Right ventricle myocardium superior (tissue), 1 donor: ENCODE measurements at regions not wholly inside any gene's neighbourhood (a gene's known extent, or its start where the extent isn't known, plus 50 kb on each side); places are given as distances from the start of the nearest gene placed in this dataset.

Experiments
- ATAC-seq: fragments of 200-7000 bp; cut with Tn5 transposase; one replicate; pipeline ENCODE4 v1.9.1; 2020; ENCODE audit warnings: mild to moderate bottlenecking; ENCODE audit not compliant: poor library complexity
- DNase-seq: peaks from one replicate; pipeline ENCODE4 v3.0.0-alpha.2; 2020
- intact Hi-C: fragments of 100-400 bp; cut with DNase I; formaldehyde crosslinking; loops from one replicate; pipeline ENCODE4 v1.11.2; 2022
- donor health status: DM: no; HTN: yes; CAD: no; lungs with severe emphysema.

DNA sequence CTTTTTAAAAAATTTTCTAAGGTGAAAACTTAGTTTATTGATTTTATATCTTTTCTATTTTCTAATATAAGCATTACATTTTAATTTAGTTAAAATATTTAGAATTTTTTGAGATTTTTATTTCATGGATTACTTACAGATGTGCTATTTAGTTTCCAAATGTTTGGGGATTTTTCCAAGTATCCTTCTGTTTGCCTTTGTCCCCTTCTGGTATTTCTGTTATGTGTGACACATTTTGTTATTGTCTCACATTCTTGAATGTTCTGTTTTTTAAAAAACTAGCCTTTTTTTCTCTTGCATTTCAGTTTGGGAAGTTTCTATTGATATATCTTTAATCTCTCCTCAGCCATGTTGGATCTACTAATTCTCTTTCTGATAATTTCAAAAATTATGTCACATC is 234.9 kb downstream of the FAM170A start:
- DNase-seq (no peak), ATAC-seq (no peak)
- intact Hi-C loops, result no loop called here

DNA sequence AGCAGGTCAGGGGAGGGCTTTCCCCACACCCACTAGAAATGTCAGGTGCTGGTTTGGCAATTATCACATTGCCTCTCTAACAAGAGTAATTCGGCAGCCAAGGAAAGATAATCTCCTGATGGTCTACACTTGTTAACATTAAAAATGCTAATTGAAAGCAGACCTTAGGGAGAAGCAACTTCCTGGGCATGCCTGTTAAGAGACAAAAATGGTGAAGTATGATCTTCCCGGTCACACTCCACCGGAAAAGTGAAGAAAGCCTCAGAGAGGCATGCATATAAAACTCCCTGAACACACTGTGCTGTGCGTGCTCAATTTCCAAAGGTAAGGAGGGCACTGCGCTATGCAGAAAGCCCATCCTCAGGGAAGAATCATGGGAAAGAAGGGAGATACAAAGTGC is 244.3 kb downstream of the FAM170A start:
- intact Hi-C loops, result no loop called here
- ATAC-seq, result no peak
- no peak for DNase-seq

DNA sequence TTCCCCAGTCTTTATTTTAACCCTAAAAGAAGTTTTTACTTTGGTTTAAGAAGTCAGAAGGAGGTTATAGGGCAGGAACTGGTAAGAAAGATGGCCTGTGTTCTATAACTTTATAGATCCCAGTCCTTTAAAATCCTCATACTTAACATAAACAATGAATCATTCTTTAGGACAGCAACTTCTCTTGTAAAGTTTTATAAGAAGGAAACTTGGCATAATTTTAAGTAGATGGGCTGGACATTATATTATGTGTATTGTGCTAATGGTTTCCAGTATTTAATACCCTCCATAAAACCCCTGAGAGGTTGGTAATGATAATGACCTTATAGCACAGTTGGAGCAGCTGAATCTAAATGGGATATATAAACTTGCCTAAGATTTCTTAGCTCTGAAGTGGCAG is 247.2 kb downstream of the FAM170A start:
- ATAC-seq, result no peak
- intact Hi-C loops, result no loop called here
- no peak for DNase-seq

DNA sequence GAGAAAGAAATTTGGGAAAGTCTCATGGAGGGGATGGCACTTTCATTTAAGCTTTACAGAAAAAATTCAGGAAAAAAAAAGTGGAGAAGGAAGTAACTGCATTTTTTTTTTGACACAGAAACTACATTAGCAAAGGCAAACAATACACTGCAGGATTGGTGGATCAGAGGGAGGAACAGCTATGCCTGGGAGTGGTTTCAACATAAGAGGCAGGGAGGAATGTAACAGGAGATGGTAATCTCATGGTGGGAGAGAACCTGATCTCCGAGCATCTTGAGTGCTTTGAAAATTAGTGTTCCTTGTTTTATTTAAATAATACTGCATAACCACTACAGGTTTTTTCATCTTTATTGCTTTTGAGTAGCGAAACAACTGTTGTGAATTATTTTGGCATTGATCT is 249.4 kb downstream of the FAM170A start:
- no peak for ATAC-seq
- intact Hi-C loops, result no loop called here

DNA sequence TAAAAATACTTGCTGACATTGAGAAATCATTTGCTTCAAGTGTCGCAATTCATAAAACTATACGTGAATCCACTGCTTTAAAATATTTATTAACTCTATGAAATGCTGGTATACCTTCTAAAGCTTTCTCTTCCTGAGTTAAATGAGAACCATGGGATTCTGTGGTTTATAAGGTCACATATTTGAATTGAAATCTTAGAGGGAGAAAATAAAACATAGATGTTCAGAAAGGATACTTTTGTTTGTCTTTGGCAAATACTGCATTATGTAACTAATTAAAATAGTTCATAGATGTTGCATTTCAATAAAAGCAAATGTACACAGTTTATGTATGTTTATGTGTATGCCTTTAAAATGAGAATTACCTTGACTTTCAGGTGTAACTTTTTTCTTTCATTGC is 250.1 kb downstream of the FAM170A start:
- no peak for ATAC-seq
- intact Hi-C loops, result no loop called here
- DNase-seq, result no peak

More for the DNA sequence above, 249.4 kb downstream of the FAM170A start:
- DNase-seq, result no peak

DNA sequence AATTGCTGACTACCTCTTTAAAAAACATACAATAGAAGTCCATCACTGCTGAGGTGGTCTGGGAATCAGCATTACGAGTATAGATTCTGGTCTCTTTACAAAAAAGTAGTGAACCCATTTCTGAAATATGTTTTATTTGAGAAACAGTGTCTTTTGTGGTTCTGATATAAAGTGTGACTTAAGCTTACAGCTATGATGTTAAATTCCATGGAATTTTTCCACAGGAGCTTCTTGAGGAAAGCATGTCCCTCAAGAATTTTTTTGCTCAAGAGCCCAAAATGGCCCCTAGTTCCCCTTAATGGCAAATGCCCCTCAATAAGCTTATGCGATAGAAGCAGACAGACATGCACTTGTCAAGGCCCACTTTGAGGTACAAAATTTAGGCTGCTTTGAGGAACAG is 265.7 kb downstream of the FAM170A start:
- no peak for ATAC-seq
- no peak for DNase-seq
- intact Hi-C loops, result no loop called here

DNA sequence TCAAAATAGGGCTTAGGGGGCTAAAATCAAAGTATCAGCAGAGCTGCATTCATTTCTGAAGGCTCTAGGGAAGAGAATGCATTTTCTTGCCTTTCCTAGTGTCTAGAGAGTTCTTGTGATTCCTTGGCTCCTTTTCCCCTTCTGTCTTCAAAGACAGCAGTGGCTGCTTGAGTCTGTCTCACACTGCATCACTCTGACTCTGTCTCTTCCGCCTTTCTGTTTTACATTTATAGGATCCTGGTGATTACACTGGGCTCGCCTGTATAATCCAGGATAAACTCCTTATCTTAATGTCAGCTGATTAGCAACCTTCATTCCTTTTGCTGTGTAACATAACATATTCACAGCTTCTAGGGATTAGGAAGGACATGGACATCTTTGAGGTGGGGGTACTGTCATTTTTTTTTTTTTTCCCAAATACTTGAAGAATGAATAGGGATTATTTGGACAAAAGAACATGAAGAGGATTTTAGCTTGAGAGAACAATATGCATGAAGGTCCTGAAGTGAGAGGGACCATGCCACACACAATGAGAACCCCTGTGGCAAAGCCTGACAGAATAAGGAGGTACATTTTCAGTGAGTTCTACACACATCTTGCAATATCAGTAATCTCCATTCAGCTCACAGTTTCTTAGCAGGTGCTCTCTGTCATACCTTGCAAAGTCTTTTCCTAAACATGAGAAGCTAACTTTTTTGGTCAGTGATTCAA is 267.6 kb downstream of the FAM170A start:
- DNase-seq (no peak), ATAC-seq (no peak)
- intact Hi-C loops, result no loop called here

DNA sequence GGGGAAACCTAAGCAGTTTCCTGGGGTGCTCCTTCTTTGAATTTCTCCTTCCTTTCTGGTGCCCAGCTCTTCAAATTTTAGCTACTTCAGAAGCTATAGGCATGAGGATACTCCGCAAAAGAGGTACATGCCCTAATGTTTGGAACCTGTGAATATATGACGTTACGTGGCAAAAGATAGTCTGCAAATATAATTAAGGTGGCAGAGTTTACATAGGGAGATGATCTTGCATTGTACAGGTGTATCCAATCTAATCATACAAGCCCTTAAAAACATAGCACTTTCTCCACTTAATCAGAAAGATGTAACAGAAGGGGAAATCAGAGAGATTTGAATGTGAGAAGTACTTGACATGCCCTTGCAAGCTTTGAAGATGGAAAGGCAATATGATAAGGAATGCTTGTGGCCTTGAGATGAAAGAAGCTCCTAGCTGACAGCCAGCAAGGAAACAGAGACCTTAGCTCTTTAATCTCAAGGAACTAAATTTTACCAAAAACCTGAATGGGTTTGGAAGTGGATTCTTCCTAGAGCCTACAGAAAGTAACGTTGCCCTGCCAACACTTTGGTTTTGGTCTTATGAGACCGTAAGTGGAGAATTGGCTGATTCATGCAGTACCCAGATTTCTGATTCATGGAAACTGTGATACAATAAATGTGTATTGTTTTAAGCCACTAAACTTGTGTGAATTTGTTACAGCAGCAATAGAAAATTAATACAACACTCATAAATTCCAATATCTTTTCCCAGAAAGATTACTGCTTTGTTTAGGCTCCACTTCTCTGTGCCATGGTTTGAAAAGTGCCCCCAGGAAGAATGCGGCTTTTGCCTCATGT is 268.4 kb downstream of the FAM170A start:
- no peak for ATAC-seq
- no peak for DNase-seq
- intact Hi-C loops, result no loop called here

DNA sequence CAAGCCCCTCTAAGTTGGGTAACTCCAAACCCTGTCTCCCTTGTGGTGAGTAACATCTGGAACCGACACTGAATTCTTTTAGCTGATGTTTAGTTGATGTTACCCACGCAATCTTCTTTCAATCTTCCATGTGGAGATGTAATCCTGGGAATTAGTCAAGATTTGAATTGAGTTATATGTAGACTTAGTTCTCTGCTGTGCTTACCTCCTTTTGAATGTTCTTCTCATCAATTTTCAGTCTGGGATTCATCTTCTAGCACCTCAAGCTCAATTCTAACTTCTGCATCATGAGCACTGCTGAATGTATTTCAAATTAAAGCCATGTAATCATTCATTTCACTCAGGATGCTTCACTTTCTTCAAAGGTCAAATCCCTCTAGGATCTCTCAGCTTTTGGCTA is 270.6 kb downstream of the FAM170A start:
- no peak for ATAC-seq

DNA sequence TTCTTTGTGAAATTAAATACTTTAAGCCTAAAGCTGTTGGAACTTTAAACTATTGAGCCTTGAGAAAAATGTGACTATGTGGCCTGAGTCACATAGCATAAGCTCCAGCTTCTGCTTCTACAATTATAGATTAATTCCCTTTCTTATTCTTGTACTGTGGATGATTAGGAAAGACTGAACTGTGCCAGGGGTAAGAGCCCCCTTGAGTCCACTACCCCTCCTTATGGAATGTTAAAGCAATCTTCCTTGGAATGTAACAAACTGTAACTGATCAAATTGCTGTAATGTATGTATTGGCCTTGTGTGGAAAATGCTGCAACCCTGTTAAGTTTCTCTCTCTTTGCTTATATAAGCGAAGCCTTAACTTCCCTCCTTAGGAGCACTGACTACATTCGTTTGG is 273.2 kb downstream of the FAM170A start:
- no peak for DNase-seq
- no peak for ATAC-seq
- intact Hi-C loops, result no loop called here

More for the DNA sequence above, 270.6 kb downstream of the FAM170A start:
- intact Hi-C loops, result no loop called here
- DNase-seq, result no peak

DNA sequence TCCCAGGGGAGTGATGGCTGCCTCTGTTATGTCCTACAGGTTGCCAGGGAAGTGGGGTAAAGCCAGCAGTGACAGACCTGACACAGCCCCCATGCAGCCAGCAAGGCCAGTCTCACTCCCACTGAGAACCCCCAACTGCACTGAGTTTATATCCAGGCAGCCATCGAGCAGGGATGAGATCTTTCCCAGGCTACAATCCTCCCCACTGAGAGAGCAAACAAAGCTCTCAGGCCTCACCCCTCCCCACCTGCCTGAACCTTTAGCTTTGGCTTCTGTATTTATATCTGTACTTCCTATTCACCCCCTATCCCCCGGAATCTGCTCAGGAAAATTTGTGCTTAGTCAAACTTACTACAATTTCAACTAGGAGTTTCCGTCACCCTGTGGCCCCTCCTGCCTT is 284.1 kb downstream of the FAM170A start:
- DNase-seq, result no peak
- ATAC-seq, result no peak
- intact Hi-C loops, result no loop called here

DNA sequence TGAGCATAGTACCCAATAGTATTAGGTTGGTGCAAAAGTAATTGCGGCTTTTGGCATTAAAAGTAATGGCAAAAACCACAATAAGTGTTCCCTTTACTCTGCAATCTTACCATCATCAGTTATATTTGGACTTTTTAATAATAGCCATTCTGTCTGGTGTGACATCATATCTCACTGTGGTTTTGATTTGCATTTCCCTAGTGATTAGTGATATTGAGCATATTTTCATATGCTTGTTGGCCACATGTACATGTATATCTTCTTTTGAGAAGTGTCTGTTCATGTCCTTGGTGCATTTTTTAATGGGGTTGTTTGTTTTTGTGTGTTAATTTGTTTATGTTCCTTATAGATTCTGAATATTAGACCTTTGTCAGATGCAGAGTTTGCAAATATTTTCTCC is 289.9 kb downstream of the FAM170A start:
- intact Hi-C loops, result no loop called here
- DNase-seq (no peak), ATAC-seq (no peak)

DNA sequence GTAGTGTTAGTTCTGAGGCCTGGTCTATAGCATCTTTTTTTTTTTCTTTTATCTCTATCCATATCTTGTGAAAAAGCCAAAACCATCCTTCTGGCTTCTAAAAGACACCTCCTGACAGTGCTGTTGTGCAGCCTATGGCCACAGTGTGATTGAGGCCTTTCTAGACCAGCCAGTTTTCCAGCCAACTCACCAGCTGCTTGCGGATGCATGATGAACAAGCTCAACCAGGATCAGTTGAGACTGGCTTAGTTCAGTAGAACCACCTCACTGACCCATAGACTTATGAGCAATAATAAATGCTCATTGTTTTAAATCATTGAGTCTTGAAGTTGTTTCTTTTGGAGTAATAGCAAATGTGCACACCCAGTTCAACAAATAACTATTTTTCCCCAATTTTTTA is 296.9 kb downstream of the FAM170A start:
- intact Hi-C loops, result no loop called here
- ATAC-seq (no peak), DNase-seq (no peak)

DNA sequence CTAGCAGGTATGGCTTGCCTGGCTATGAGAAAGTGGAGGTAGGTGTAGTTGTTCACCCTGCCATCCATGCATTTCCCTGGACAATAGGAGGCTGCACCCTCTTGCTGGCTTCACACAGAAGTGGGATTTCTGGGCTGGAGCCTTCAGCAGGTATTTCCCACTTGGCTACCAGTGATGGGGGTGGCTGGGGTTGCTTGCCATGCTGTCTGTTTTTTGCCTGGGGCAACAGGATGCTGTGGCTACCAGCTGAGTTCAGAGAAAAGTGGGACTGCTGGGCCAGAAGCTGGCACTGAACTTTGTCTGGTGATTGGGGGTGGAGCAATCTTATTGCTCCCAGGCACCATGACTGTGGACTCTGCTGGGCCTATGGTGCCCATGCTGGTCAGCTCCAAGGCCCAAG is 299.6 kb downstream of the FAM170A start:
- ATAC-seq (no peak), DNase-seq (no peak)
- intact Hi-C loops, result no loop called here

DNA sequence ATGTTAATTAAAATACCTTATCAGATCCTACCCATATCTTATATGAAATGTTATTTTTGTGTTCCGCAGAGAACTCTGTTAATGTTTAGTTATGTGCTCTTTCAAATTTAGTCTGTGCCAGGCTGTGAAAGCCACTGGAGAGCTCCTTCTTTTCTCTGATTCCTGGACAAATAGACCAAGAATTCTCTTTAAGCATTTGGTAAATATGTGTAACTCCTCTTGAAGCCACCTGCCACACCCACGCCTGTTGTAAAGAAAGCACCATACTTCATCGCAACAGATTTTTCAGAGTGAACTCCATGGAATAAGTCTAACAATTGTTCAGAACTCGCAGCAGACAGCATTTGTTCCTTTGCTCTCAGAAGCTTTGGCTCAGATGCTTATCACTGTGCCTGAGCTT is 301.1 kb downstream of the FAM170A start:
- ATAC-seq, result no peak
- intact Hi-C loops, result no loop called here
- no peak for DNase-seq

DNA sequence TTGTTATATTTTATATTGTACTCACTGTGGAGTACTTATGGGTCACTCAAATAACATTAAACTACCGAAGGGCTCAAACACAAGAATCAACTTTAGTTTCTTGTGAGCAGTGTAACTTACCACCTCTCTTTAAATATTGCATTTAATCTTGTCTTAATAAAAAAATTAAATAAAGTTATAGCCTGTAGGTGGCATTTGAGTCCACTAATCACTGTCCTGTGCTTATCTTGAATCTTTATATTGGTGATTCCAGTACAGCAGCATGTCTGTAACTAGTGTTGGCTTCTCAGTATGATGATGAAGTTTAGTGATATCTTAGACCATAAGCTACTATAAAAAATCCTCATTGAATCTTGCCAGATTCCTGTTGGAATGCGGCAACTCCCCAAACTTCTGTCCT is 313.8 kb downstream of the FAM170A start:
- no peak for DNase-seq
- intact Hi-C loops, result loop anchor here (10.0 kb wide), 2 partner anchors 512 to 862 kb away; no protein-coding TSS in a partner anchor

DNA sequence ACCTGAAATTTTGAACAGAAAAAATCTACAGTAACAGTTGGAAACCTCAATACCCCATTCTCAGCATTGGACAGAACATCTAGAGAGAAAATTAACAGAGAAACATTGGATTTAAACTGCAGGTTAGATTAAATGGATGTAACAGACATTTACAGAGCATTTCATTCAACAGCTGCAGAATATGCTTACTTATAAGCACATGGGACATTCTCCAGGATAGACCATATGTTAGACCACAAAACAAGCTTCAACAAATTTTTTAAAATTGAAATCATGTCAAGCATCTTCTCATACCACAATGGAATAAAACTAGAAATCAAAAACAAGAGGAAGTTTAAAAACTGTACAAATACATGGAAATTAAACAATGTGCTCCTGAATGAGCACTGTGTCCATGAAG is 316.3 kb downstream of the FAM170A start:
- intact Hi-C loops, result loop anchor here (10.0 kb wide), 2 partner anchors 509 to 859 kb away; no protein-coding TSS in a partner anchor
- DNase-seq (no peak), ATAC-seq (no peak)

More for the DNA sequence above, 313.8 kb downstream of the FAM170A start:
- ATAC-seq, result peak; percentile 64

DNA sequence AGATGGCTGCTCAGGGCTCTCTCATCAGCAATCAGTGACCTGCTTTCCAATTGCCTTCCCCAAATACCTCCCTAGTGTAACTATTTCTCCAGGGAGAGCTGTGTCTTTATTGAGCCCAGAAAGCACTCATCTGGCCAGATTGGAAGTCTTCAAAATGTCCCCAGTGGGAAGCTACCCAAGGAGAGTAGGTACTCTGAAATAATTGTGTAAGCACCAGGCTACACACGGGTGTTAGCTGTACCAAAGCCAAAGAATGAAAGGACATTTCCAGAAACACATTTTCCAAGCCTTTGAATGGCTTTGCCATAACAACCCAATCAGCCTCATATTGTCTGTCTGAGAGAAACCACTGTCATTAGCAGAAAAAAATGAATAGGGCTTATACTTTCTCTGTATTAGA is 318.8 kb downstream of the FAM170A start:
- ATAC-seq (no peak), DNase-seq (no peak)
- intact Hi-C loops, result loop anchor here (10.0 kb wide), 2 partner anchors 507 to 857 kb away; no protein-coding TSS in a partner anchor

DNA sequence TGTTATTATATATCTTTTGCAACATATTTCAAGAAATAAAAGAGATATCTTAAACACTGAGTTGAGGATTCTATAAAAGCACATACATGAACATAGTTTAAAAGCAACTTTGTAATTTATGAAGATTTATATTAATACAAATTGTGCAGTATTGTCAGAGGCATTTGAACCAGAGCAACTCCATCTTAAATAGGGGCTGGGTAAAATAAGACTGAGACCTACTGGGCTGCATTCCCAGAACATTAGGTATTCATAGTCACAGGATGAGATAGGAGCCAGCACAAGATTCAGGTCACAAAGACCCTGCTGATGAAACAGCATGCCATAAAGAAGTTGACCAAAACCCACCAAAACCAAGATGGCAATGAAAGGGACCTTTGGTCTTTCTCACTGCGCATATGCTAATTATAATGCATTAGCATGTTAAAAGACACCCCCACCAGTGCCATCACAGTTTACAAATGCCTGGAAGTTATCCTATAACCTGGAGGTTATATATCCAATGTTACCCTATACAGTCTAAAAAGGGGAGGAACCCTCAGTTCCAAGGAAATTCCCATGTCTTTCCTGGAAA is 320.2 kb downstream of the FAM170A start:
- DNase-seq (no peak), ATAC-seq (no peak)
- intact Hi-C loops, result loop anchor here (10.0 kb wide), 2 partner anchors 505 to 855 kb away; no protein-coding TSS in a partner anchor
